ENCODE measurements at regions not wholly inside any gene's neighbourhood (a gene's known extent, or its start where the extent isn't known, plus 50 kb on each side); places are given as distances from the start of the nearest gene placed in this dataset.
"Not testable (repeated sequence)": the region's sequence is repeated elsewhere in the genome, so short reads cannot be mapped to it uniquely, and the experiment has no call there.

GRCh38 chr13:61519214-61519613, 103.6 kb upstream of the PCDH20 start:
- H3K9ac ChIP-seq (ENCODE audit: low read length); H4K12ac ChIP-seq (ENCODE audit: low read depth, low read length); H3K18ac ChIP-seq (ENCODE audit: low read length); H3K4me1 ChIP-seq (ENCODE audit: control insufficient read depth in 1 of 2, insufficient read depth in 2 of 2, low read length in 2 of 2); H4K91ac ChIP-seq (ENCODE audit: low read depth, low read length); H2AFZ ChIP-seq (ENCODE audit: insufficient read depth, low read length, poor library complexity); H3K9me3 ChIP-seq (ENCODE audit: insufficient read depth, low read depth, low read length); H3K79me1 ChIP-seq (ENCODE audit: low read length); H2AK5ac ChIP-seq (ENCODE audit: low read length); H2BK12ac ChIP-seq (ENCODE audit: low read length); H3K27ac ChIP-seq (ENCODE audit: low read depth, low read length); H3K23ac ChIP-seq (ENCODE audit: low read length); H2BK5ac ChIP-seq (ENCODE audit: low read depth, low read length, poor library complexity); H4K8ac ChIP-seq (ENCODE audit: low read depth, low read length); H3K36me3 ChIP-seq (ENCODE audit: control insufficient read depth in 1 of 2, insufficient read depth in 2 of 2, low read length in 2 of 2); H3K27me3 ChIP-seq (ENCODE audit: insufficient read depth, low read length); H3K4ac ChIP-seq (ENCODE audit: low read depth, low read length); H3K4me2 ChIP-seq (ENCODE audit: low read length); DNase-seq; H3K14ac ChIP-seq (ENCODE audit: low read length); H3K79me2 ChIP-seq (ENCODE audit: control insufficient read depth, insufficient read depth, low read length, poor library complexity); H2BK120ac ChIP-seq (ENCODE audit: insufficient read depth, low read length, poor library complexity); H3K4me3 ChIP-seq (ENCODE audit: low read depth, low read length): not testable (repeated sequence)
- no CpG with 5 or more reads among the region's 5 CpGs for whole genome bisulfite sequencing (ENCODE audit: extremely low coverage, insufficient coverage, insufficient read length)

DNA sequence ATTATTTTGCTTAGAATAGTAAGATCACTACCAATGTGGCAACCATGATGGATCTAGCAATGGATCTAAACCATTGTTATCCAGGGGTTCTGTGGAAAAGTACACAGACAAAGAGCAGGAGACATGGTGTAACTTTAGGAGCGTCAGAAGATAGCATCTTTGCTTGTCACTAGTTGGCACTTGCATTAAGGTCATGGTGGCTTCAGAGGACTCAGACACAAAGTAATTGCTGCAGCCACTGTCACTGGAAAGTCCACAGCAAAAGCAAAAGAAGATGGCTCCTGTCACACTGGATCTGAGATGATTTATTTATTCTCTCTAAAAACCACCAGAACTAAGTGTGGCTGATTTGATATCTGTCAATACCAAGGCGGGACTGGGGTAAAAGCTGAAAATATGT, 93.3 kb upstream of the PCDH20 start:
- DNase-seq, result no peak
- Histone ChIP-seq H4K91ac (ENCODE audit: low read depth, low read length) (no peak overlapping the region), H3K14ac (ENCODE audit: low read length) (no peak overlapping the region), H3K18ac (ENCODE audit: low read length) (no peak overlapping the region), H3K4me1 (ENCODE audit: control insufficient read depth in 1 of 2, insufficient read depth in 2 of 2, low read length in 2 of 2) (no peaks in the 10 kb centered on the region), H2BK12ac (ENCODE audit: low read length) (no peak overlapping the region), H2BK5ac (ENCODE audit: low read depth, low read length, poor library complexity) (no peak overlapping the region), H2AFZ (ENCODE audit: insufficient read depth, low read length, poor library complexity) (no peak overlapping the region), H3K36me3 (ENCODE audit: control insufficient read depth in 1 of 2, insufficient read depth in 2 of 2, low read length in 2 of 2) (no peaks in the 10 kb centered on the region), H3K4me2 (ENCODE audit: low read length) (no peak overlapping the region), H2AK5ac (ENCODE audit: low read length) (no peak overlapping the region), H3K9me3 (ENCODE audit: insufficient read depth, low read depth, low read length) (no peaks in the 10 kb centered on the region), H3K9ac (ENCODE audit: low read length) (no peak overlapping the region), H4K12ac (ENCODE audit: low read depth, low read length) (no peak overlapping the region), H3K4ac (ENCODE audit: low read depth, low read length) (no peak overlapping the region), H3K79me2 (ENCODE audit: control insufficient read depth, insufficient read depth, low read length, poor library complexity) (no peaks in the 10 kb centered on the region), H3K79me1 (ENCODE audit: low read length) (no peaks in the 10 kb centered on the region), H3K27ac (ENCODE audit: low read depth, low read length) (no peak overlapping the region), H3K27me3 (ENCODE audit: insufficient read depth, low read length) (no peaks in the 10 kb centered on the region), H3K23ac (ENCODE audit: low read length) (no peak overlapping the region), H4K8ac (ENCODE audit: low read depth, low read length) (no peak overlapping the region), H3K4me3 (ENCODE audit: low read depth, low read length) (no peak overlapping the region), H2BK120ac (ENCODE audit: insufficient read depth, low read length, poor library complexity) (no peak overlapping the region)
- no CpG with 5 or more reads among the region's 2 CpGs for WGBS (ENCODE audit: extremely low coverage, insufficient coverage, insufficient read length)

- Histone ChIP-seq H2AFZ (ENCODE audit: insufficient read depth, low read length, poor library complexity) (no peak overlapping the region), H3K4ac (ENCODE audit: low read depth, low read length) (no peak overlapping the region), H4K8ac (ENCODE audit: low read depth, low read length) (no peak overlapping the region), H2BK120ac (ENCODE audit: insufficient read depth, low read length, poor library complexity) (no peak overlapping the region), H3K14ac (ENCODE audit: low read length) (no peak overlapping the region), H2BK12ac (ENCODE audit: low read length) (no peak overlapping the region), H3K27me3 (ENCODE audit: insufficient read depth, low read length) (no peaks in the 10 kb centered on the region), H3K27ac (ENCODE audit: low read depth, low read length) (no peak overlapping the region), H3K4me1 (ENCODE audit: control insufficient read depth in 1 of 2, insufficient read depth in 2 of 2, low read length in 2 of 2) (no peaks in the 10 kb centered on the region), H4K91ac (ENCODE audit: low read depth, low read length) (no peak overlapping the region), H3K23ac (ENCODE audit: low read length) (no peak overlapping the region), H3K79me2 (ENCODE audit: control insufficient read depth, insufficient read depth, low read length, poor library complexity) (no peaks in the 10 kb centered on the region), H3K18ac (ENCODE audit: low read length) (no peak overlapping the region), H2BK5ac (ENCODE audit: low read depth, low read length, poor library complexity) (no peak overlapping the region), H3K36me3 (ENCODE audit: control insufficient read depth in 1 of 2, insufficient read depth in 2 of 2, low read length in 2 of 2) (no peaks in the 10 kb centered on the region), H3K9ac (ENCODE audit: low read length) (no peak overlapping the region), H3K4me3 (ENCODE audit: low read depth, low read length) (no peak overlapping the region), H4K12ac (ENCODE audit: low read depth, low read length) (no peak overlapping the region), H3K9me3 (ENCODE audit: insufficient read depth, low read depth, low read length) (no peaks in the 10 kb centered on the region), H2AK5ac (ENCODE audit: low read length) (no peak overlapping the region), H3K4me2 (ENCODE audit: low read length) (no peak overlapping the region), H3K79me1 (ENCODE audit: low read length) (no peaks in the 10 kb centered on the region)
- no CpG with 5 or more reads among the region's 1 CpG for WGBS (ENCODE audit: extremely low coverage, insufficient coverage, insufficient read length)
- DNase-seq, result no peak
Observed at GRCh38 chr13:61500176-61500575, 84.5 kb upstream of the PCDH20 start.

- Histone ChIP-seq H3K27ac (ENCODE audit: low read depth, low read length) (no peak overlapping the region), H4K8ac (ENCODE audit: low read depth, low read length) (no peak overlapping the region), H3K27me3 (ENCODE audit: insufficient read depth, low read length) (no peaks in the 10 kb centered on the region), H3K23ac (ENCODE audit: low read length) (no peak overlapping the region), H2AK5ac (ENCODE audit: low read length) (no peak overlapping the region), H3K4me3 (ENCODE audit: low read depth, low read length) (no peak overlapping the region), H3K9me3 (ENCODE audit: insufficient read depth, low read depth, low read length) (no peaks in the 10 kb centered on the region), H3K79me1 (ENCODE audit: low read length) (no peaks in the 10 kb centered on the region), H3K4me2 (ENCODE audit: low read length) (no peak overlapping the region), H3K18ac (ENCODE audit: low read length) (no peak overlapping the region), H2BK120ac (ENCODE audit: insufficient read depth, low read length, poor library complexity) (no peak overlapping the region), H3K14ac (ENCODE audit: low read length) (no peak overlapping the region), H2BK12ac (ENCODE audit: low read length) (no peak overlapping the region), H2AFZ (ENCODE audit: insufficient read depth, low read length, poor library complexity) (no peak overlapping the region), H3K4me1 (ENCODE audit: control insufficient read depth in 1 of 2, insufficient read depth in 2 of 2, low read length in 2 of 2) (no peaks in the 10 kb centered on the region), H3K79me2 (ENCODE audit: control insufficient read depth, insufficient read depth, low read length, poor library complexity) (no peaks in the 10 kb centered on the region), H4K12ac (ENCODE audit: low read depth, low read length) (no peak overlapping the region), H3K9ac (ENCODE audit: low read length) (no peak overlapping the region), H3K4ac (ENCODE audit: low read depth, low read length) (no peak overlapping the region), H4K91ac (ENCODE audit: low read depth, low read length) (no peak overlapping the region), H3K36me3 (ENCODE audit: control insufficient read depth in 1 of 2, insufficient read depth in 2 of 2, low read length in 2 of 2) (no peaks in the 10 kb centered on the region), H2BK5ac (ENCODE audit: low read depth, low read length, poor library complexity) (no peak overlapping the region)
- WGBS (ENCODE audit: extremely low coverage, insufficient coverage, insufficient read length), result no CpG with 5 or more reads among the region's 2 CpGs
- no peak for DNase-seq
Observed at GRCh38 chr13:61495648-61496047, 80.0 kb upstream of the PCDH20 start.
